ENCODE measurements at regions not wholly inside any gene's neighbourhood (a gene's known extent, or its start where the extent isn't known, plus 50 kb on each side); places are given as distances from the start of the nearest gene placed in this dataset.
"Not testable (repeated sequence)": the region's sequence is repeated elsewhere in the genome, so short reads cannot be mapped to it uniquely, and the experiment has no call there.

DNA sequence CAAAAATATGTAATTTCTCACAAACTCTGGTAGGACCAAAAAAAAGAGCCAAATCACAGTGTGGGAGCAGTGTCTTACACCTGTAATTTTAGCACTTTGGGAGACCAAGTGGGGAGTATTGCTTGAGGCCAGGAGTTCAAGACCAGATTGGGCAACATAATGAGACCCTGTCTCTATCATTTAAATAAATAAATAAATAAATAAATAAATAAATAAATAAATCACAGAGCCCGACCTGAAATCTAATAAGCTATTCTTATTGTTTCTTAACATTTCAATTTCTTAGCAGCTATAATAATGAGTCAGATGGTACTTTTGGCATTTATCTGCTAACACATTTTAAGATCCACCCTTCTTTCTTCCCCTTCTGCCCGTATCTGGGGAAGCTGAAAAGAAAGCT lies 1229.6 kb downstream of the SUCLG1 start:
- no peak for DNase-seq

DNA sequence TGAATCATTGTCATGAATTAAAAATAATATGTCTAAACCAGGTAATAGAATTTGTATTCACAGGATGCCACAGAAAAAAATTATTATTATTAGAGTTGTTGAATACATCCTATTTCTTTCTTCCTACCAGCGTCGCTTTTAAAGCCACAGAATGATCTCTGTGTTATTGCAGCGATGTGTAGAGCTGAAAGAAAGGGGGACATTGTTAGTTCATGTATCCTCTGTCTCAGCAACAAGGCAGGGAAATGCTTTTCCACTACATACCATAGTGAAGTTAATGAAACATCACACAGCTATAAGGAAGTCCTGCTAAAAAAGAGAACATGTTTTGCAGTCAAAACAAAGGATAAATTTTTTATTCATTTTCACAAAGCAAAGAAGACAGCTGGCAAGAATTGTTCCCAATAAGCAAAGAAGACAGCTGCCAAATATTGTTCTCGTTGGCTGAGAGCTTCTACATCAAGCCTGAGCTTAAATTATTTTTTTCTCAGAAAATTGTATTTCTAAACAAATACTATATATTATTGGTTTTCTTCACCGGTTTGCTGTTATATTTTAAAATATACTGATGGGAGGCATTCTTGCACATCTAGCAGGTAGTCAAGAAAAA lies 1234.4 kb downstream of the SUCLG1 start:
- no peak for DNase-seq

DNA sequence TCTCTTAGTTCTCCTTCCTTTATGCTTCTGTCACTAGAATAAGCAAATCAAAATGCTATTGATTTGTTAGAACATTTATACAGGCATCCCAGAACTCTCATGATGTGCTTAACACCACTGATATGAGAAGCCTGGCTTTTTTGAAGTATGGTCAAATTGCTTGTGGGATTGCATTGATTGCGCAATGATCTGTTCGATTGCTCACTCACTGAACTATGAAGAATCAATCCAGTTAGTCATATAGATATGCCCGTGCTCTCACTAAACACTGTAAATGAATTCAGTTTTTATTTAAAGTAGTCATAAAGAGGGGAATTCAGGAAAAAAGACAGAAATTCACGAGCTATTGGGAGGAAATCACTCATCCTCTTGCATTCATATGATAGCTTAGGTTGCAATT lies 1237.8 kb downstream of the SUCLG1 start:
- DNase-seq, result no peak

DNA sequence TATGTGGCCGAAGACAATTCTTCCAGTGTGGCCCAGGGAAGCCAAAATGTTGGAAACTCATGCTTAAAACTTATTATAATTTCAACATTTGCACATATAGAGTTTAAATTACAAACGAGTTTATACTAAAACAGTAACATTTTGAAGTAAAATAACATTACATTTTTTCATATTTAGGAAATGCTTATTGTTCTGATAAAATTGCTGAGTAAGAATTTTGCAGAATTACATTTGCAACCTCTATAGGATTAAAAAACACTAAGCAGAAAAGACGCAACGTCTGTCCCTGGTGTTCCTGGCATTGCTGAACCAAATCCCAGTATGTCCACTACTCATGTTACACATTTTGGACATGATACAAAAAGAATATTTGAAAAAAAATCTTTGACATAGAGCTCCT lies 1241.2 kb downstream of the SUCLG1 start:
- DNase-seq, result no peak

DNA sequence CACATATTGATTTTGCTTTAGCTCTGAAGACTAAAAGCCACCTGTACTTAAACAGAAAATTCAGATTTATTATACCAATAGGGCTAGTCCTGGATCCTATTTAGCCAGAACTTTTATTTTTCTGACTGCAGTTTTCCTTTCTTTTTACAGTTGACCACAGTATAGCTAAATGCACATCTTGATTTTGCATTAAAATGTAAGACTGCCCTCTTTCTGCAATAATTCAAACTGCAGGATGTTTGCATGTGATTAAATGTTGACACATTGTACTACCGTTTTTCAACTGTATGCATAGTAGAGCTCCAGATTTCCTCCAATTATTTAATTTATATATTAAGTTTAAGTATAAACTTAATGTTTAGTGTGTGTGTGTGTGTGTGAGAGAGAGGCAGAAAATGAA lies 1262.9 kb downstream of the SUCLG1 start:
- DNase-seq, result peak; percentile 22

DNA sequence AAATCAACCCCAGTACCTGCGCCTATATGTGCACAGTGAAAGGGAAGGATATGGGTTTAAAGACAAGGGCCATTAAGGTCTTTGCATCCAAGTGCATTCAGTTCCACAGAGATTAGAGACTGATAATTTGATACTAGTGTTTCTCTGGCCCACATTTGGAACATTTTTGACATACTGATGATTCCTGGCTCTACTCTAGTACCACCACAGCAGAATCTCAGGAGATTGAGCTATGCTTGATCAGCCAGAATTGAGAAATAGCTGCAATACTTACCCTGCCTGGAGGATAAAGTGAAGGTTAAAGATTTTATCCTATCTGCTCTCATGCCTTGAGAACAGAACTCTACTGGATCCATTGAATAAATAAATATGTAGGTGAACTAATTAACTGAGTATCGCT lies 1267.8 kb downstream of the SUCLG1 start:
- DNase-seq, result no peak

DNA sequence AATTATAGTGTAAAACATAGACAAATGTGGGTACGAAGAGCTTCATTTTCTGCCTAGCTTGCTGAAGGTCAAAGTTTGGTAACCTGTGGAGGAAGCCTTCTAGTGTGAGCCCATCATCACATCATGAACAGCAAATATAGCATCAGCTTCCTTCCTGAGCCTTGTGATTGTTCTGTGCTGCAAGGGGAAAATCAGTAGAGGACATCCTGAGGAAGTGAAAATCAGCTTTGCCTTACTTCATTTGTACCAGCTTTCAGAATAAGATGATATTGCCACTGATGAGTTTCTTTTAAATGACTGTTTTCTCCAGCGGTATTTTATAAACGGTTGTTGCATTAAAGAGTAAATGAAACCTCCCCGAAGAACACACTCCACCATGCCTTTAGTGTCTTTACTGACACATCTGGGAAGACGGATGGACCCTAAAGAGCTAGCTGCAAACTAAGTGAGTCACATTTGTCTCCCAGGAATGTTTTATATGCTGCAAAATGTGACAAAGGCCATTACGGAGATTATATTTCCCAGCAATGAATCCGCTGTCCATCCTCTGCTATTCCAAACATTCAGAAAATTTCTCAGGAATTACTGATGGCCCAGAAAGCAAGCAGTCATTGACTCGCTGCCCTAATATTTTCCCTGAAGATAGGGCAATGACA lies 1272.8 kb downstream of the SUCLG1 start:
- no peak for DNase-seq

DNA sequence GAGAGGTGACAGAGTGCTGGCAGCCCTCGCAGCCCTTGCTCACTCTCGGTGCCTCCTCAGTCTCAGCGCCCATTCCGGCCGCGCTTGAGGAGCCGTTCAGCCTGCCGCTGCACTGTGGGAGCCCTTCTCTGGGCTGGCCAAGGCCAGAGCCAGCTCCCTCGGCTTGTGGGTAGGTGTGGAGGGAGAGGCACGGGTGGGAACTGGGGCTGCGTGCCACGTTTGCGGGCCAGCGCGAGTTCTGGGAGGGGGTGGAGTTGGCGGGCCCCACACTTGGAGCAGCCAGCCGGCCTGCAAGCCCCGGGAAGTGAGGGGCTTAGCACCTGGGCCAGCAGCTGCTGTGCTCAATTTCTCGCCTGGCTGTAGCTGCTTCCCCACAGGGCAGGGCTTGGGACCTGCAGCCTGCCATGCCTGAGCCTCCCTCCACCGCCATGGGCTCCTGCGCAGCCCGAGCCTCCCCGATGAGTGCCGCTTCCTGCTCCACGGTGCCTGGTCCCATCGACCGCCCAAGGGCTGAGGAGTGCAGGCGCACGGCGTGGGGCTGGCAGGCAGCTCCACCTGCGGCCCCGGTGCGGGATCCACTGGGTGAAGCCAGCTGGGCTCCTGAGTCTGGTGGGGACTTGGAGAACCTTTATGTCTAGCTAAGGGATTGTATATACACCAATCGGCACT lies 1278.1 kb downstream of the SUCLG1 start:
- DNase-seq, result not testable (repeated sequence)

DNA sequence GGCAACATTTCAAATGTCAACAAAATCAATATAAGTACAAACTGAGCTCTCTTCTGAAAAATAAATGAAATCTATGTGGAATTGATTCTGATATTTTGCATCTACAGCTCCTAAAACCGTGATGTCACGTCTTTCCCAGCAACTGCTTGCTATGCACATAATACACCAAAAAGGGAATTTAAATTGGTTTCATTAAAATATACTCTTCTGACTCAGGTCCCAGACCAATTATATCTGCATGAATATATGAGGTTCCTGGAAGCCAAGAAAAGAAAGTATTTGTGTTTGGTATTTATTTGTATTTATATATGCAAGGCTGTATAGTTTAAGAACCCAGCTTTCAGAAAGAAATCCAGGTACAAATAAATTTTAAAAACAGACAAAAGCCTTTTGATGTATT lies 1282.5 kb downstream of the SUCLG1 start:
- no peak for DNase-seq

DNA sequence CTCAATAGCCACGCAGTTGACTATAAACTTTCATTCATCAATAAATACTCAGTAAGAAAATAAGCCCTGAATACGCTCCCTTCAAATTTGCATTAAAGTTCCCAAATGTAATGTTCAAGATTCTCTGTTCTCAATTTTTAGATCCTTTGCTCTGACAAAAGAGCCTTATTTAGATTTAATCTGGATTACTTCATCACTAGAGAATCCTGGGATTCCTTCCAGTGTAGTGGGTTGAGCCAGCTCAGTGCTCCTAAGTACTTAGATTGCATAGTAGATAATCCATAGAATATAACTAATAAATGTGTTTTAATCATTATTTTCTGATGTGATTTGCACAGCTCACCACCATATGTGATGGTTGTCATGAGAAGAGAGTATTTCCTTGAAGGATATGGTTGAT lies 1286.2 kb downstream of the SUCLG1 start:
- DNase-seq, result no peak

DNA sequence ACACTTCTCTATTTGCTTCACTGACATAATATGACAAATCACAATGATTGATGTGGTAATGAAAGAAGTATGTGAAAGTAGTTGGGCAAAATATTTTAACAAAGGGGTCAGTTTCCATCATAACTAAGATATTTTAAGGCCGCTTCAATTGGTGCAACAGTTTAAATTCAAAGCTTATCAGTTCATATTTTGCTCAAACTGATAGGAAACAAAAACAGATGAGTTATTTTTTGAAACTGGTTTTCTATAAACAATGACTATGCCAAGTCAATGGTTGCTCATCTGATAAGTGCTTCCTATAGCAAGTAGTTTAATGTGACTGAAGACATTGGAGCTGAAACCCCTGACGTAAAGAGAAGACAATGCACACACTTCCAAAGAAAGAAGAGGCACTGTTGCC lies 1290.7 kb downstream of the SUCLG1 start:
- DNase-seq, result no peak

DNA sequence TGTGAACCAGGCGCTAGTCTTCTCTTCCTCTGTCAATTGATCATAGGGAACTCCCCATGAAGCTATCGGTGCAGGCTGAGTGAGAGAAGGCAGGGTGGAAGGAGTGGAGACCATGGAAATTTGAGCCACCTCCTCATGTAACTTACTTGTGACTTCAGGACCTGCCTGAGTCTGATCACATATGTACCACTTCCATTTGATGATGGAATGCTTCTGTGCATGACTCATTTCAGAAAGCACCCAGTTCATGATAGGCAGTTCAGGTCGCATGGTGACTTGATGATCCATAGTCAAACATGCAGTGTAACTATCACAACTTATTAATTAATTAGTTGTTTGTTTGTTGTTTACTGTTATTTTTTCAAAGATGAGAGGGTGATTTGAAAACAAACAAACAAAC lies 1296.7 kb downstream of the SUCLG1 start:
- no peak for DNase-seq

DNA sequence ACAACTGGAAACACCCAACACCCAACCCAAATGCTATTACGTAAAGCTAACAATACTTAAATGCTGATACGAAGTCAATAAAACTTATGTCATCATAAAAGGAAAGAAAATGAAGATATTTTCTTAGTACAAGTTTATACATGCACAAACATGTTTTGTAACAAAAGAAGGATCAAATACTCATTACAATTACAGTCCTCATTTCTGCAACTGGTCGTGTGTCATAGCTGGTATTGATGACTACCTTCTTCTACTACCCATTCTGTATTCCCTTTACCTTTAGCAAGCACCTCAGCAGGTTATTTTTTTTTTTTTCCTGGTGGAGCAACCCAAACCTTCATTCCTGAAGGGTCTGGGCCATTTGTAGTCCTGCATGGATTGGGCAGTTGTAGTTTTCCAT lies 1298.5 kb downstream of the SUCLG1 start:
- DNase-seq, result no peak

DNA sequence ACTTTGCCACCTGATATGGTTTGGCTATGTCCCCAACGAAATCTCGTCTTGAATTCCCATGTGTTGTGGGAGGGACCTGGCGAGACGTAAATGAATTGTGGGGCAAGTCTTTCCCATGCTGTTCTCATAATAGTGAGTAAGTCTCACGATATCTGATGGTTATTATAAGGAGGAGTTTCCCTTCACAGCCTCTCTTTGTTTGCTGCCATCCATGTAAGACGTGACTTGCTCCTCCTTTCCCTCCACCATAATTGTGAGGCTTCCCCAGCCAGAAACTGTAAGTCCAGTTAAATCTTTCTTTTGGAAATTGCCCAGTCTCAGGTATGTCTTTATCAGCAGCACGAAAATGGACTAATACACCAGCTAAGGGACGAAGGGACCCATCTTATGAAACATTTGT lies 1303.3 kb downstream of the SUCLG1 start:
- DNase-seq, result no peak

DNA sequence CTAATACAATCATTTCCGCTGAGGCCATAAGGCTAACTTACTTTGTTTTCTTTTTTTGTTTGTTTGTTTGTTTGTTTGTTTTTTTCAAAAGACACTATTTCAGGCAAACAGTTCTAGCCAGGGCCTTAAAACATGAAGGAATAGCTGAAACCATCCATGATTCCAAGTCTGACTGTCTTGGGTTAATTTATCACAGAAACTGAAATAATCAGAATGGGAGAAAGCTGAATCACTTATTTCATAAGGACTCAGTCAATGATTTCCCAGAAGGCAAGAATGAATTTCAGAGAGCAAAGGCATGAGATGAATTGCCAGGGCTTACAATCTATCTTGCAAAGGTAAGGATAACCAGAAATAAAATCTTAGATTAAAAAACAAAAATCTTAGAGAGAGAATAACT lies 1315.1 kb downstream of the SUCLG1 start:
- no peak for DNase-seq

DNA sequence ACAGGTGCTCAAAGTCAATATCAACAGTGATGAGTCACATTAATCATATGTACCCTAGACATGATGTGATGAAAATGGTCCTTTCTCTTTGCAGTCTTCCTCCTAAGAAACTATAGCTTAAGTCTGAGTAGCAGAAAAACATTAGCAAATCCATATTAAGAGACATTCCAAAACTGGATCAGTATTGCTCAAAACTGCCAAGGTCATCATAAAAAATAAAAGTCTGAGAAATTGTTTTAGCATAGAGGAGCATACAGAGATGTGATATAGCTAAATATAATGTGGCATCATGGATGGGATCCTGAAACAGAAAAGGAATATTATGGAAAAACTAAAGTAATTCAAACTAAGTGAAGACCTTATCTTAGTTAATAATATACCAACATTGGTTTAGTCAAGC lies 1316.1 kb downstream of the SUCLG1 start:
- no peak for DNase-seq

DNA sequence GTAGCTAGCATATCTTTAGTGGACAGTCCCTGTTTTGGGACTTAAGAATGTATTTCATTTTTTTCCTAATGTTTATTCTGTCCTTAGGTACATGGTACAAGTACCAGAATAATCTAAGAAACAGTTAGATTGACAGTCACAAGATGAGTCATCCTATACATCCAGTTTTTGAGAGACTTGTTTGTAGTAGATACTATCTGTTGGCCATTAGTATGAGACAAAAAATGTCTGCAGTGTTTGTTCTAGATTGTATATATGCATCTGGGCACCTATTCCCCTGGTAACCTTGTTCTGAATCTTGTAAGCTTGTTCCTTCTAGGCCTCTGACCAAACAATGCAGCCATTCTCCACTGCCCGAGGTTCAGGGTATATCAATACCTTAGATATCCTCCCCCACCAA lies 1343.5 kb downstream of the SUCLG1 start:
- DNase-seq, result no peak

DNA sequence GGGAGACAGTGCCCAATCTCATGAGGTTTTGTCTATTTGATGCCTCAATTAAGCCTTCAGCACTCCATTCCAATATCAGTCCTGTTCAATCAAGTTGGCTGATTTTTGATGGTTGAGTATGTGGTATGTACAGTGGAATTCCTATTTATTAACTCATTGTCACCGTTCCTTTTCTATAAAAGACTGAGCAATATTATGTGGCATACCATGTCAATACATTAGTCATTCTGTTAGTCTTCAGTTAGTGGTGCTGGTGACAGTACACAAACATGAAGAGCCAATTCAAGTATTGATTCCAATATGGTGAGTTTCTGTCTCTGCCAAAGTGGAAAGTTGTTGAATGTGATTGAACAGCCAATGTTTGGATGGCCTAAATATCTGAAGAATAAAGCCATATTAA lies 1343.9 kb downstream of the SUCLG1 start:
- no peak for DNase-seq

DNA sequence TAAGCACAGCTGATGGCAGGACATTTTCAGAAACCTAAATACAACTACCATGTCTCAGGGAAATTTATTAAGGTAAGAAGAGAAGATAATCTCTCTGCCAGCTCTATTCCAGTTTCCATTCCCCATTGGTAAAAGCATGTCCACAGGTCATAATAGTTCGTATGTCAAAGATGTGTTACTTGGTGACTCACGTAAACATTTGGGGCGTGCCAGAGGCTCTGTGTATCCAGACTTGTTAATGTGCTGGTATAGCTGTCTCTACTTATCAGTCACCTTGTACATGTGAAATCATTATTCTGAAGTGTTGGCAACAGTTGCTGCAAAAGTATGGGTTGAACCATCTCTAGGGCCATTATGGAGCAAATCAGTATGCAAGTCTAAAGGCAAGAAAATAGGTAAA lies 1345.1 kb downstream of the SUCLG1 start:
- DNase-seq, result no peak

DNA sequence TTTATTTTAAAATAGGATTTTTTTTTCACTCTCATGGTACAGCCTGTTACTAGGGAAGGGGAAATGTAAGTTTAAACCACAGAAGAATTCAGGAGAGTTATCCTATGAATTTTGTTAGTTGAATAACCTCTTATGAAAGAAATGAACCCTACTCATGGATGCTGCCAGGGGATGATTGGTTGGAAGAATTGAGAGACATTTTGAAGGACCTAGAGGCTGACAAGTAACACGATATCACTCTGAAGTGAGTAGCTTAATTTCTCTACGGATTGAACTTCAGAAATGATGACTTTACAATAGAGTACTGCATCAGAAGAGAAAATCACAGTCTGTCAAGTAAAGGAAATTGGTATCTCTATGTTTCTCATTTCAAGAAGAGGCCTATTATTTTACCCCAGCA lies 1346.2 kb downstream of the SUCLG1 start:
- DNase-seq, result no peak

DNA sequence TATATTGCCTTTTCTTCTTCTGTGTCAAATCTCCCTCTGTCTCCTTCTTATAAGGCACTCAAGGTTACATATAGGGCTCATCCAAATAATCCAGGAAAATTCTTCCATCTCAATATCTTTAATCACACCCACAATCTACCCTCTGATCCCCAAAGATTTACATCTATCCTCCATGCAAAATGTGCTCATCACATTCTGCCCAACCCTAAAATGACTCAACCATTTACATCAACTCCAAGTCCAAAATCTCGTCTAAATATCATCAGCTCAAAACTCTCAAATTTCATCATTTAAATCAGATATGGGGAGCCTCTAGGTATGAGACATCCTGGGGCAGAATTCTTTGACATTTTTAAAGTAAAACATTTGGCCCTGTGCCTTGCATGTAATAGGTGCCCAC lies 1349.8 kb downstream of the SUCLG1 start:
- DNase-seq, result no peak

DNA sequence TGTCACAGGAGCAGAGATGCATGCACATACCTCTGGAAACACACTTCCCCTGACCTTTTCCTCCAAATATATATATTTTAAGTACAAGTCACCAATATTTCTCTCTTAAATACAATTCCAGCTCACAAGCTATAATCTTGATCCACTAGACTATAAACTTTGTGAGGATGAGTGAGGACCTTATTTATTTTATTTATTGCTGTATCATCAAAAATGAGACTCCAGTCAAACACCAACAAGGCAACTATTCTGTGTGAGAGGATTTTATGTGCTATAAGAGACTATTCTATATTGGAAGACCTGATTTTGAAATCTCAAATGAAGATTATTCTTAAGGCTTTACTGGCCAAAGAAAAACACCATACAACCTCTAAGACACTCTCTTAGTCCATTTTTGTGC lies 1352.2 kb downstream of the SUCLG1 start:
- no peak for DNase-seq

DNA sequence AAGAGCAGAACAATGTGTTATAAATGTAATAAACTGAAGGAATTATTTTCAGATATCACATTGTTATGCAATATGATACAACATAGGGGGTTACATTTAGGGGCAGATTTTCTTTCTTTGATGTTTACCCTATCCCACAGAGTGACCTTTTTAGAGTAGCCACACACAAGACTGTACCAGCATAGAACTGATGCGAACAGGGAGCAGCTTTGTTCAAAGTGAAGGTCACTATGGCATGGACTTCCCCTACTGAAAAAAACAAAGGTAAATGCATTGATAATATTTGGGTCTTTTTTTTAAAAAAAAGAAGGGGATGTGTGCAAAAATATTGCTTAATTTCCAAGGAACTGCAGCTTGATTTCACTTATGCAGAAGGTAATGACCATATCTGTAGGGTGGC lies 1354.9 kb downstream of the SUCLG1 start:
- no peak for DNase-seq

DNA sequence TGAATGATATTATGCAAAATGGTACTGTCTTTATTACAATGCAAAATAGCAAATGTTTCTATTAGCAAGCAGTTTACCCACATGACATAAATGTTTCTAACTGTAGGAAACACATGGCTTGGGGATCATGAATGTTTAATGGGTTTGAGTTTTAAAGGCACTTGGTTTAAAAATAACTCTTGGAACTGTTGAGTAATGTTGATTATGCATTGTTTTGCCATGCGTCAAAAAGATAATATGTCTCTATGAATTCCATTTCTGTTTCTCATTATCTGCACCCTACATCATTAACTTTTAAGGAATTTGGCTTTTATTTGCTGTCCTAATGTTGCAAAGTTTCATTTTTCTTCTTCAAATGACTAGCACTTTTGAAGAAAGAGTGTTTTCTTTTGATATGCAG lies 1355.5 kb downstream of the SUCLG1 start:
- no peak for DNase-seq

DNA sequence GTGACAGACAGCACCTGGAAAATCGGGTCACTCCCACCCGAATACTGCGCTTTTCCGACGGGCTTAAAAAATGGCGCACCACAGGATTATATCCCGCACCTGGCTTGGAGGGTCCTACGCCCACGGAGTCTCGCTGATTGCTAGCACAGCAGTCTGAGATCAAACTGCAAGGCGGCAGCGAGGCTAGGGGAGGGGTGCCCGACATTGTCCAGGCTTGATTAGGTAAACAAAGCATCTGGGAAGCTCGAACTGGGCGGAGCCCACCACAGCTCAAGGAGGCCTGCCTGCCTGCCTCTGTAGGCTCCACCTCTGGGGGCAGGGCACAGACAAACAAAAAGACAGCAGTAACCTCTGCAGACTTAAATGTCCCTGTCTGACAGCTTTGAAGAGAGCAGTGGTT lies 1370.0 kb downstream of the SUCLG1 start:
- not testable (repeated sequence) for DNase-seq
